ENCODE measurements at regions not wholly inside any gene's neighbourhood (a gene's known extent, or its start where the extent isn't known, plus 50 kb on each side); places are given as distances from the start of the nearest gene placed in this dataset.

- TF ChIP-seq CTCF (IDR thresholded peaks at IDR 0.05) (no peak), POLR2A (IDR thresholded peaks at IDR 0.05) (no peak)
These were observed 870.1 kb downstream of the BRINP3 start for GRCh38 chr1:189607477-189608096.

Data from body of pancreas (tissue), 4 donors.